ENCODE measurements at regions not wholly inside any gene's neighbourhood (a gene's known extent, or its start where the extent isn't known, plus 50 kb on each side); places are given as distances from the start of the nearest gene placed in this dataset.

DNA sequence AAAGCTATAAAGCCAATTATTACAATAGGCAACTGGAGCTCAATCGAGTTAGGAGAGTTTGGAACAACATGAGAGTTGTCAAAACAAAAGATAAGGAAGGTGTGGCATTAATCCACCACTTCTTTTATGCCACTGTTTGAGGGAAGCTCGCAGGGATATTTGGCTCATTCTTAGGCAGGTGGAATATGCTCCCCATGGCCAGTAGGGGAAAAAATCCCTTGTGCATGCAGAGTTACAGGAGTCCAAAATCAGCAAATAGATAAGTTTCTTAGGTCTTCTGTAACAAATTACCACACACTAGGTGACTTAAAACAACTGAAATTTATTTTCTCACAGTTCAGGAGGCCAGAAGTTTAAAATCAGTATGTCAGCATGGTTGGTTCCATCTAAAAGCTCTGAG, 135.4 kb upstream of the SYNPR start:
- DNase-seq (ENCODE audit: low read depth) = no peak
- H3K4me3 ChIP-seq (ENCODE audit: low read depth, low read length) = no peak overlapping the region
- TF ChIP-seq MYC (IDR thresholded peaks at IDR 0.05; ENCODE audit: low read depth, low read length) = no peak
- TF ChIP-seq, protein P1, sequence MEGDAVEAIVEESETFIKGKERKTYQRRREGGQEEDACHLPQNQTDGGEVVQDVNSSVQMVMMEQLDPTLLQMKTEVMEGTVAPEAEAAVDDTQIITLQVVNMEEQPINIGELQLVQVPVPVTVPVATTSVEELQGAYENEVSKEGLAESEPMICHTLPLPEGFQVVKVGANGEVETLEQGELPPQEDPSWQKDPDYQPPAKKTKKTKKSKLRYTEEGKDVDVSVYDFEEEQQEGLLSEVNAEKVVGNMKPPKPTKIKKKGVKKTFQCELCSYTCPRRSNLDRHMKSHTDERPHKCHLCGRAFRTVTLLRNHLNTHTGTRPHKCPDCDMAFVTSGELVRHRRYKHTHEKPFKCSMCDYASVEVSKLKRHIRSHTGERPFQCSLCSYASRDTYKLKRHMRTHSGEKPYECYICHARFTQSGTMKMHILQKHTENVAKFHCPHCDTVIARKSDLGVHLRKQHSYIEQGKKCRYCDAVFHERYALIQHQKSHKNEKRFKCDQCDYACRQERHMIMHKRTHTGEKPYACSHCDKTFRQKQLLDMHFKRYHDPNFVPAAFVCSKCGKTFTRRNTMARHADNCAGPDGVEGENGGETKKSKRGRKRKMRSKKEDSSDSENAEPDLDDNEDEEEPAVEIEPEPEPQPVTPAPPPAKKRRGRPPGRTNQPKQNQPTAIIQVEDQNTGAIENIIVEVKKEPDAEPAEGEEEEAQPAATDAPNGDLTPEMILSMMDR (IDR thresholded peaks at IDR 0.05; ENCODE audit: low read depth, low read length) = no peak
- TF ChIP-seq POLR2A (IDR thresholded peaks at IDR 0.05; ENCODE audit: extremely low read depth, insufficient read length) = no peak
- TF ChIP-seq, protein P2, sequence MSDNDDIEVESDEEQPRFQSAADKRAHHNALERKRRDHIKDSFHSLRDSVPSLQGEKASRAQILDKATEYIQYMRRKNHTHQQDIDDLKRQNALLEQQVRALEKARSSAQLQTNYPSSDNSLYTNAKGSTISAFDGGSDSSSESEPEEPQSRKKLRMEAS (IDR thresholded peaks at IDR 0.05; ENCODE audit: low read depth, low read length) = no peak

- DNase-seq (ENCODE audit: low read depth) = no peak
- no peak overlapping the region for H3K4me3 ChIP-seq (ENCODE audit: low read depth, low read length)
- TF ChIP-seq, protein P1 (IDR thresholded peaks at IDR 0.05; ENCODE audit: low read depth, low read length) = no peak
- TF ChIP-seq MYC (IDR thresholded peaks at IDR 0.05; ENCODE audit: low read depth, low read length) = no peak
Measured at GRCh38 chr3:63146154-63146553, 132.0 kb upstream of the SYNPR start.

DNA sequence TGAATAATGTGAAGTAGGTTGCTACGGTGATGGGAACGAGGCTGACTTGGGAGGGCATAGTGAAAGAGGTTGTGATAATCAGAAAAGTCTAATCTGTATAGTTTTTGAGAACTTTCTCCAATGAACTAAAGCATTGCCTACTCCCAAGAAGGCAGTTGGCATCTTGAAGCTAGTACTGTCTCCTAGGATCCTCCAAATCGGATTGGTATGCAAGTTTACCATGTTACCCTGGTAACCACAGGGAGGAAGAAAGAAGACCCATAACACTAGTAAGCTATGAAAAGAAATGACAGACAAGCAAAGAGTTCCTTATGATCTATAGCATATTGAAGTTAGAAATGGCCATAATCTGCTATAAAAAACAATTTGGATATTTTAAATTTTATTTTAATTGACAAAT, 127.2 kb upstream of the SYNPR start:
- TF ChIP-seq, protein P2 (IDR thresholded peaks at IDR 0.05; ENCODE audit: low read depth, low read length) = no peak
- TF ChIP-seq, protein P1 (IDR thresholded peaks at IDR 0.05; ENCODE audit: low read depth, low read length) = no peak
- TF ChIP-seq MYC (IDR thresholded peaks at IDR 0.05; ENCODE audit: low read depth, low read length) (no peak), POLR2A (IDR thresholded peaks at IDR 0.05; ENCODE audit: extremely low read depth, insufficient read length) (no peak)
- no peak overlapping the region for H3K4me3 ChIP-seq (ENCODE audit: low read depth, low read length)
- no peak for DNase-seq (ENCODE audit: low read depth)

DNA sequence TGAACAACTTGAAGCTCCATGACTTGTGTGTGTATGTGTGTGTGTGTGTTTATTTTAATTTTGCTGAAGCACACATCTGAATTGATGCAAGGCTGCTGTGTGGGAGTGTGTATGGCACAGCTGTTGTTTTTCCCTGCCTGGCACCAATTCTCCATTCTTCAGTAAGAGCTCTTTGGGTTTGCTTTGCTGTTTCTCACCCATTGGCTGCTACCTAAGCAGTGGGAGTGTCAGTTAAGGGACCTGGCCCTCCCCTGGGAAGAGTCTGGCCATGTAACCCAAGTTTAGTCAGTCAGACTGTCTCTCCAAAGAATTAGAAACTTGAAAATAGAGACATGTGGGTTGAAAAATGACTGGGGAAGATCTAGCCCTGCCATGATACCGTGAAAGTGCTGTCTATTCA, 126.2 kb upstream of the SYNPR start:
- DNase-seq (ENCODE audit: low read depth) = no peak
- no peak overlapping the region for H3K4me3 ChIP-seq (ENCODE audit: low read depth, low read length)
- TF ChIP-seq, protein P1 (IDR thresholded peaks at IDR 0.05; ENCODE audit: low read depth, low read length) = no peak
- TF ChIP-seq, protein P2 (IDR thresholded peaks at IDR 0.05; ENCODE audit: low read depth, low read length) = no peak
- no peak for TF ChIP-seq MYC (IDR thresholded peaks at IDR 0.05; ENCODE audit: low read depth, low read length)
- TF ChIP-seq POLR2A (IDR thresholded peaks at IDR 0.05; ENCODE audit: extremely low read depth, insufficient read length) = no peak

DNA sequence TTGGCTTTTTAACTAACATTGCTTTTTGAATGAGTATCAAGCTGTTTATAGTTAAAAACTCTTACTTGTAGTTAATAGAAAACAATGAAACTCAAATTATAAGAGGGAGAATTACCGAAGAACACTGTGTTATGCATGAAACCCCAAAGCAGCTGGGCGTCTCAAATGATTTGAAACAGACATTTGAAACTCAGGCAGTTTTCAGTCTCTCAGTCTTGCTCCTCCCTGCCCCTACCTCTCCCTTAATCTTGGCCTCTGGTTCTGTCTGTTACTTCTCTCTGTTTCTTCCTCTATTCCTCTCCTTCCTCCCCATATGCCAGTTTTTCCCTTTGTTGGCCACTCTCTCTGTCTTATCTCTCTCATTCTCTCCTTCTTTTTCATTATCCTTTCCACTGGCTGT, 118.3 kb upstream of the SYNPR start:
- no peak overlapping the region for H3K4me3 ChIP-seq (ENCODE audit: low read depth, low read length)
- no peak for DNase-seq (ENCODE audit: low read depth)
- TF ChIP-seq, protein P1 (IDR thresholded peaks at IDR 0.05; ENCODE audit: low read depth, low read length) = no peak
- no peak for TF ChIP-seq POLR2A (IDR thresholded peaks at IDR 0.05; ENCODE audit: extremely low read depth, insufficient read length)
- TF ChIP-seq MYC (IDR thresholded peaks at IDR 0.05; ENCODE audit: low read depth, low read length) = no peak
- TF ChIP-seq, protein P2 (IDR thresholded peaks at IDR 0.05; ENCODE audit: low read depth, low read length) = no peak

- TF ChIP-seq, protein P1 (IDR thresholded peaks at IDR 0.05; ENCODE audit: low read depth, low read length) = no peak
- TF ChIP-seq, protein P2 (IDR thresholded peaks at IDR 0.05; ENCODE audit: low read depth, low read length) = no peak
- no peak for TF ChIP-seq MYC (IDR thresholded peaks at IDR 0.05; ENCODE audit: low read depth, low read length)
- TF ChIP-seq POLR2A (IDR thresholded peaks at IDR 0.05; ENCODE audit: extremely low read depth, insufficient read length) = no peak
- H3K4me3 ChIP-seq (ENCODE audit: low read depth, low read length) = no peak overlapping the region
- no peak for DNase-seq (ENCODE audit: low read depth)
Measured at GRCh38 chr3:63167113-63167512, 111.0 kb upstream of the SYNPR start.

Measured in NB4 (cell line).